B cell (primary cell): ENCODE measurements at regions not wholly inside any gene's neighbourhood (a gene's known extent, or its start where the extent isn't known, plus 50 kb on each side); places are given as distances from the start of the nearest gene placed in this dataset.

Source experiments
- EZH2 ChIP-seq: IDR thresholded peaks from 2 replicates; pipeline ENCODE4 v1.6.1; 2012; ENCODE audit warnings: borderline replicate concordance, low read depth, mild to moderate bottlenecking, moderate library complexity, low read length; ENCODE audit not compliant: insufficient read depth, poor library complexity, severe bottlenecking
- TF ChIP-seq, protein P1 (sequence below): fragments of 200-600 bp; IDR thresholded peaks from one replicate; pipeline ENCODE4 v1.8.0; 2022; ENCODE audit warnings: antibody characterized with exemption, mild to moderate bottlenecking

DNA sequence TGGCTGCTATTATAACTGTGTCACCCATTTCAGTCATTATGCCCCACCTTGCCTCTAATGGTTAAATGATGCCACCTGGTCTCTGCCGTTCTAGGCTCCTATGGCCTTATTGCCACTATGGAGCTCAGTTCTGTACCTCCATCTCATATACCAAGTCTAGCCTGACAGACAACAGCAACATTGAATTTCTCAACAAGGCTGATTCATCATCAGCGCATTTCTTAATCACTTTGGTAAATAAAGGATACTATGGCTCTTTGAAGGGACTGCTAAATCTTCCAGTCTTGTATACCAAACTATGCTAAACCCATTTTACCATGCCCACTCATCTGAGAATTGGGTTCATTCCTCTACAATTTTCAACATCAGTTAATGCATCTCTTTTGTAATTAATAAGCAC lies 784.5 kb upstream of the CELF4 start:
- TF ChIP-seq, protein P1, sequence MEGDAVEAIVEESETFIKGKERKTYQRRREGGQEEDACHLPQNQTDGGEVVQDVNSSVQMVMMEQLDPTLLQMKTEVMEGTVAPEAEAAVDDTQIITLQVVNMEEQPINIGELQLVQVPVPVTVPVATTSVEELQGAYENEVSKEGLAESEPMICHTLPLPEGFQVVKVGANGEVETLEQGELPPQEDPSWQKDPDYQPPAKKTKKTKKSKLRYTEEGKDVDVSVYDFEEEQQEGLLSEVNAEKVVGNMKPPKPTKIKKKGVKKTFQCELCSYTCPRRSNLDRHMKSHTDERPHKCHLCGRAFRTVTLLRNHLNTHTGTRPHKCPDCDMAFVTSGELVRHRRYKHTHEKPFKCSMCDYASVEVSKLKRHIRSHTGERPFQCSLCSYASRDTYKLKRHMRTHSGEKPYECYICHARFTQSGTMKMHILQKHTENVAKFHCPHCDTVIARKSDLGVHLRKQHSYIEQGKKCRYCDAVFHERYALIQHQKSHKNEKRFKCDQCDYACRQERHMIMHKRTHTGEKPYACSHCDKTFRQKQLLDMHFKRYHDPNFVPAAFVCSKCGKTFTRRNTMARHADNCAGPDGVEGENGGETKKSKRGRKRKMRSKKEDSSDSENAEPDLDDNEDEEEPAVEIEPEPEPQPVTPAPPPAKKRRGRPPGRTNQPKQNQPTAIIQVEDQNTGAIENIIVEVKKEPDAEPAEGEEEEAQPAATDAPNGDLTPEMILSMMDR: no peak
- TF ChIP-seq EZH2: no peak
